ENCODE measurements at regions not wholly inside any gene's neighbourhood (a gene's known extent, or its start where the extent isn't known, plus 50 kb on each side); places are given as distances from the start of the nearest gene placed in this dataset.

GRCh38 chr9:30718483-30718882, 1666.0 kb upstream of the ACO1 start:
- Histone ChIP-seq H3K27ac (ENCODE audit: low read depth, low read length) (no peak overlapping the region), H3K4ac (replicated peaks; ENCODE audit: insufficient read length, low read depth, low read length) (no peak overlapping the region), H2BK5ac (ENCODE audit: low read depth, low read length) (no peak overlapping the region), H3K18ac (ENCODE audit: extremely low read depth, low read length) (no peak overlapping the region), H3K79me1 (ENCODE audit: low read depth, low read length) (no peaks in the 10 kb centered on the region), H2BK12ac (ENCODE audit: low read depth, low read length) (no peak overlapping the region), H3K79me2 (ENCODE audit: control insufficient read depth in 1 of 2, insufficient read depth in 2 of 2, low read length in 2 of 2) (no peaks in the 10 kb centered on the region), H3K36me3 (ENCODE audit: control insufficient read depth in 2 of 4, insufficient read depth in 4 of 4, low read length in 3 of 4) (no peaks in the 10 kb centered on the region), H3K27me3 (replicated peaks in 1 of 4; ENCODE audit: control insufficient read depth in 3 of 4, extremely low read depth in 1 of 4, insufficient read depth in 3 of 4, low read length in 3 of 4) (no peaks in the 10 kb centered on the region), H4K8ac (ENCODE audit: extremely low read depth, insufficient read depth, low read length) (no peak overlapping the region), H2BK120ac (replicated peaks; ENCODE audit: low read depth, low read length) (no peak overlapping the region), H3K14ac (ENCODE audit: insufficient read length) (no peak overlapping the region), H2AFZ (ENCODE audit: low read length) (no peak overlapping the region), H3K56ac (replicated peaks; ENCODE audit: insufficient read length, low read depth, low read length) (no peak overlapping the region), H3K9me3 (ENCODE audit: insufficient read depth in 2 of 2, low read depth in 1 of 2, low read length in 1 of 2) (no peaks in the 10 kb centered on the region), H4K20me1 (replicated peaks in 1 of 2; ENCODE audit: control insufficient read depth in 1 of 2, insufficient read depth in 2 of 2, low read length in 2 of 2) (no peaks in the 10 kb centered on the region), H2AK5ac (ENCODE audit: low read depth, low read length) (no peak overlapping the region), H4K91ac (replicated peaks; ENCODE audit: insufficient read length, low read length) (no peak overlapping the region), H3K4me2 (ENCODE audit: insufficient read depth in 1 of 2, low read depth in 2 of 2, low read length in 2 of 2) (no peak overlapping the region), H4K5ac (ENCODE audit: insufficient read length, low read depth, low read length) (no peak overlapping the region), H3K9ac (replicated peaks in 1 of 4; ENCODE audit: extremely low read depth in 1 of 4, low read depth in 3 of 4, low read length in 3 of 4) (no peak overlapping the region), H3K4me3 (ENCODE audit: extremely low read depth in 1 of 4, insufficient read depth in 2 of 4, low read depth in 3 of 4, low read length in 4 of 4) (no peak overlapping the region), H3K23ac (ENCODE audit: insufficient read length) (no peak overlapping the region), H3K23me2 (ENCODE audit: low read depth, low read length) (no peaks in the 10 kb centered on the region), H3K4me1 (replicated peaks in 1 of 4; ENCODE audit: control insufficient read depth in 3 of 4, insufficient read depth in 4 of 4, low read length in 3 of 4) (peaks cover 0 to 5% (median 3%) of the 10 kb centered on the region in 4 experiments; a peak in 2 of 7 replicates), H2BK15ac (ENCODE audit: low read length) (no peak overlapping the region), H2BK20ac (ENCODE audit: low read length) (no peak overlapping the region)
- POLR2A ChIA-PET (ENCODE audit: partially characterized antibody), result no interaction called here
- CTCF ChIA-PET (ENCODE audit: partially characterized antibody), result interaction anchor here (0.6 to 0.9 kb wide), 2 partner anchors 26 to 787 kb away, joined by 3 read pairs; no protein-coding TSS in a partner anchor
- FAIRE-seq (no peak), DNase-seq (ENCODE audit: low read depth in 1 of 2, low spot score in 2 of 2) (no peak)
- WGBS, 2 experiments (ENCODE audit: extremely low coverage in 1 of 2, insufficient coverage in 1 of 2, insufficient read length in 1 of 2, insufficient replicate concordance in 2 of 2, low coverage in 1 of 2, low lambda C conversion rate in 2 of 2, missing lambda C conversion rate in 1 of 2), result 82% methylated on average over 1 of the region's 1 CpG; no CpG with 5 or more reads in 1 of the 2 experiments
- TF ChIP-seq JUN (IDR thresholded peaks at IDR 0.05; ENCODE audit: low read depth, low read length) (no peak), SAP30 (IDR thresholded peaks at IDR 0.05; ENCODE audit: insufficient read depth, insufficient replicate concordance, low read length) (no peak), RFX5 (IDR thresholded peaks at IDR 0.05; ENCODE audit: borderline replicate concordance, low read depth, low read length) (no peak), SIX5 (IDR thresholded peaks at IDR 0.05; ENCODE audit: low read depth, low read length) (no peak), ASH2L (IDR thresholded peaks at IDR 0.05; ENCODE audit: low read length) (no peak), SIRT6 (IDR thresholded peaks at IDR 0.05; ENCODE audit: low read length) (no peak), EGR1 (IDR thresholded peaks at IDR 0.05; ENCODE audit: borderline replicate concordance, low read depth, low read length) (no peak), KDM1A (IDR thresholded peaks at IDR 0.05; ENCODE audit: borderline replicate concordance, low read length) (no peak), RXRA (IDR thresholded peaks at IDR 0.05; ENCODE audit: insufficient read depth, low read depth, low read length) (no peak), USF2 (IDR thresholded peaks at IDR 0.05; ENCODE audit: low read length) (no peak), GTF2F1 (IDR thresholded peaks at IDR 0.05; ENCODE audit: borderline replicate concordance, low read depth, low read length) (no peak), CBX5 (IDR thresholded peaks at IDR 0.05; ENCODE audit: low read depth, low read length) (no peak), TEAD4 (IDR thresholded peaks at IDR 0.05; ENCODE audit: low read depth, low read length) (no peak), SRF (IDR thresholded peaks at IDR 0.05; ENCODE audit: low read depth, low read length) (no peak), TCF12 (IDR thresholded peaks at IDR 0.05; ENCODE audit: low read depth, low read length) (no peak)
